Naive thymus-derived CD4-positive, alpha-beta T cell (primary cell): ENCODE measurements at regions not wholly inside any gene's neighbourhood (a gene's known extent, or its start where the extent isn't known, plus 50 kb on each side); places are given as distances from the start of the nearest gene placed in this dataset.
"Not testable (repeated sequence)": the region's sequence is repeated elsewhere in the genome, so short reads cannot be mapped to it uniquely, and the experiment has no call there.

ENCODE experiments used
- ATAC-seq: fragments of 150-1000 bp; cut with Tn5 transposase; 2 replicates; pipeline ENCODE4 v1.10.0; 2021; ENCODE audit warnings: mild to moderate bottlenecking, moderate library complexity
- CTCF ChIA-PET: fragments of 350-600 bp; sonication (Branson Sonifier 250); formaldehyde crosslinking; loops from one replicate; lab custom pipeline; 2021; ENCODE audit warnings: antibody characterized with exemption; lab: Charles Lee
- POLR2A ChIA-PET: fragments of 350-600 bp; sonication (Branson Sonifier 250); formaldehyde crosslinking; loops from one replicate; lab custom pipeline; 2021; ENCODE audit warnings: antibody characterized with exemption, inconsistent platforms; lab: Charles Lee
- DNase-seq, 9 donors: peaks; one replicate each; pipeline versions ENCODE4 v3.0.0 to v3.0.0-alpha.2; 2020 to 2022; ENCODE audit warnings: mixed read lengths in 1 of 9
- H3K27ac ChIP-seq: one replicate; pipeline ENCODE4 v1.7.0; 2013; ENCODE audit warnings: mild to moderate bottlenecking, low read depth, low read length, moderate library complexity
- H3K27me3 ChIP-seq, 2 donors: one replicate each; pipeline ENCODE4 v1.7.0; 2013; ENCODE audit warnings: low read length in 2 of 2, mild to moderate bottlenecking in 2 of 2, moderate library complexity in 2 of 2; ENCODE audit not compliant: control insufficient read depth in 2 of 2, insufficient read depth in 2 of 2
- H3K36me3 ChIP-seq, 3 experiments: 1 replicate in 2 of 3; 2 replicates in 1 of 3; pipeline ENCODE4 v1.7.0; 2013; ENCODE audit warnings: low read length in 3 of 3, mild to moderate bottlenecking in 3 of 3, moderate library complexity in 1 of 3; ENCODE audit not compliant: insufficient read depth in 3 of 3, control insufficient read depth in 2 of 3
- H3K4me1 ChIP-seq, 2 donors: one replicate each; pipeline ENCODE4 v1.7.0; 2013; ENCODE audit warnings: low read length in 2 of 2, mild to moderate bottlenecking in 2 of 2, moderate library complexity in 1 of 2; ENCODE audit not compliant: control insufficient read depth in 2 of 2, insufficient read depth in 2 of 2
- H3K4me3 ChIP-seq: 2 replicates; pipeline ENCODE4 v1.7.0; 2013; ENCODE audit warnings: mild to moderate bottlenecking, low read length
- H3K9me3 ChIP-seq, 3 experiments: 1 replicate in 2 of 3; 2 replicates in 1 of 3; pipeline ENCODE4 v1.7.0; 2013; ENCODE audit warnings: low read length in 3 of 3; ENCODE audit not compliant: control insufficient read depth in 2 of 3
- H3K27ac Mint-ChIP-seq, 9 donors: one replicate each; pipeline ENCODE4 v1.8.0; 2020 to 2022; ENCODE audit warnings: mixed read lengths in 9 of 9, mild to moderate bottlenecking in 8 of 9, moderate library complexity in 5 of 9, inconsistent platforms in 2 of 9
- H3K27me3 Mint-ChIP-seq, 5 donors: one replicate each; pipeline ENCODE4 v1.8.0; 2021 to 2022; ENCODE audit warnings: mixed read lengths in 5 of 5, mild to moderate bottlenecking in 1 of 5
- H3K36me3 Mint-ChIP-seq, 5 donors: one replicate each; pipeline ENCODE4 v1.8.0; 2020 to 2022; ENCODE audit warnings: mixed read lengths in 5 of 5, mild to moderate bottlenecking in 3 of 5, inconsistent platforms in 1 of 5
- H3K4me1 Mint-ChIP-seq, 7 donors: one replicate each; pipeline ENCODE4 v1.8.0; 2020 to 2022; ENCODE audit warnings: mixed read lengths in 7 of 7, mild to moderate bottlenecking in 3 of 7, inconsistent platforms in 1 of 7
- H3K4me3 Mint-ChIP-seq, 10 donors: one replicate each; pipeline ENCODE4 v1.8.0; 2020 to 2022; ENCODE audit warnings: mild to moderate bottlenecking in 10 of 10, mixed read lengths in 10 of 10, moderate library complexity in 6 of 10, inconsistent platforms in 2 of 10
- H3K9me3 Mint-ChIP-seq, 11 donors: one replicate each; pipeline ENCODE4 v1.8.0; 2020 to 2022; ENCODE audit warnings: mixed read lengths in 11 of 11, mild to moderate bottlenecking in 4 of 11, inconsistent platforms in 1 of 11, moderate library complexity in 1 of 11
- intact Hi-C, 2 donors: fragments of 100-400 bp; cut with micrococcal nuclease; formaldehyde crosslinking; loops; one replicate each; pipeline ENCODE4 v1.15.1; 2023

GRCh38 chr1:219324629-219325367 lies 151.1 kb downstream of the LYPLAL1 start:
- Mint-ChIP-seq H3K27me3 (no peaks in the 10 kb centered on the region), H3K4me3 (no peak overlapping the region), H3K9me3 (peaks cover 0 to 25% (median 5%) of the 10 kb centered on the region in 11 donors), H3K4me1 (peaks cover 0 to 5% (median 0%) of the 10 kb centered on the region in 7 donors), H3K27ac (no peak overlapping the region), H3K36me3 (peaks cover 0 to 14% (median 0%) of the 10 kb centered on the region in 5 donors)
- H3K4me1 ChIP-seq: no peaks in the 10 kb centered on the region
- DNase-seq (no peak), ATAC-seq (no peak)
- no peaks in the 10 kb centered on the region for H3K27me3 ChIP-seq
- no peak overlapping the region for H3K27ac ChIP-seq
- no peak overlapping the region for H3K4me3 ChIP-seq
- H3K9me3 ChIP-seq: no peaks in the 10 kb centered on the region
- ChIA-PET CTCF (no interaction called here), POLR2A (no interaction called here)
- no peaks in the 10 kb centered on the region for H3K36me3 ChIP-seq
- intact Hi-C loops: no loop called here

DNA sequence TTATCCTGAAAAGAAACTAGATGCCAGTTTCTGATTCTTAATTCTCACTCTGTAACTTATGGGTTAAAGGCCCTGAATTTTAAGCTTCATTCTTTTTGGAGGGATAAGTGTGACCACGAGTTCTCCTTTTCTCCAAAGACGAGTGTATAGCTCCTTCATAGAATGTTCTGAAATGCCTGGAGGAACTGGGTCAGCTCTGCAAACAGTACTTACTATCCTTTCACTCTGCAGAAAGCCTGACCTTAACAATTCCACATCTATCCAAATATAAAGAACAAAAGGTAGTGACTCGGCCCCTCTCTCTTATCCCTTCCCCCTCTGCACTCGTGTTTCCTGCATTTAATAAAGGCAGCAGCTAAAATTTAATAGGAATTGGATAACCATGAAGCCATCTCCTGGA lies 150.5 kb downstream of the LYPLAL1 start:
- POLR2A ChIA-PET: no interaction called here
- intact Hi-C loops: no loop called here

GRCh38 chr1:219323426-219323825 lies 149.7 kb downstream of the LYPLAL1 start:
- Mint-ChIP-seq H3K36me3 (peaks cover 0 to 14% (median 4%) of the 10 kb centered on the region in 5 donors), H3K27ac (no peak overlapping the region), H3K27me3 (no peaks in the 10 kb centered on the region), H3K4me3 (no peak overlapping the region), H3K9me3 (peaks cover 0 to 24% (median 7%) of the 10 kb centered on the region in 11 donors), H3K4me1 (peaks cover 0 to 5% (median 0%) of the 10 kb centered on the region in 7 donors)
- H3K4me3 ChIP-seq: no peak overlapping the region
- no peak for ATAC-seq
- no peaks in the 10 kb centered on the region for H3K4me1 ChIP-seq
- intact Hi-C loops: no loop called here
- no peaks in the 10 kb centered on the region for H3K27me3 ChIP-seq
- POLR2A ChIA-PET: no interaction called here
- CTCF ChIA-PET: no interaction called here
- H3K27ac ChIP-seq: no peak overlapping the region
- no peaks in the 10 kb centered on the region for H3K9me3 ChIP-seq
- no peak for DNase-seq
- H3K36me3 ChIP-seq: no peaks in the 10 kb centered on the region

More for the DNA sequence above, 150.5 kb downstream of the LYPLAL1 start:
- H3K36me3 ChIP-seq: no peaks in the 10 kb centered on the region
- H3K36me3 Mint-ChIP-seq: peaks cover 0 to 14% (median 0%) of the 10 kb centered on the region in 5 donors
- no peak overlapping the region for H3K4me3 ChIP-seq
- ATAC-seq (no peak), DNase-seq (no peak)
- H3K27me3 ChIP-seq: no peaks in the 10 kb centered on the region
- H3K4me1 ChIP-seq: no peaks in the 10 kb centered on the region
- H3K4me3 Mint-ChIP-seq: no peak overlapping the region
- CTCF ChIA-PET: no interaction called here
- H3K9me3 Mint-ChIP-seq: peaks cover 0 to 25% (median 5%) of the 10 kb centered on the region in 11 donors
- no peak overlapping the region for H3K27ac Mint-ChIP-seq
- H3K27ac ChIP-seq: no peak overlapping the region
- H3K4me1 Mint-ChIP-seq: peaks cover 0 to 5% (median 0%) of the 10 kb centered on the region in 7 donors
- no peaks in the 10 kb centered on the region for H3K27me3 Mint-ChIP-seq
- no peaks in the 10 kb centered on the region for H3K9me3 ChIP-seq

DNA sequence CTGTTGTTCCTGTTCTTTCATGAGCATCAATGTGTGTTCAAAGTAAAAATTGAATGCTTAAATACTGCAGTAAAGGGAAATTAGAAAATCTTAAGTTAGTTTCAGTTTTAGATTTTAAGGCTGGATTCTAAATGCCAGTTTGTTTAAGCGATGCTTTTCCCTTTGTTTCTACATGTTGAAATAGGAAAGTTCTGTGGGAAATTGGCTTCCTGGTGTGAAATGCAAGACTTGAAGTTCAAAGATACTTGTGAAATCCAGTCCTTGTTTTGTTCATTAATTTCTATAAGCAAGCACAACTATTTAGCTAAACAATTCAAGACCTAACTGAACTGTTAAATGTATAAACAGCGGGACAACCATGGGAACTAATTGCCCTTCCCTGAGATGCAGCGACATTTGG lies 149.1 kb downstream of the LYPLAL1 start:
- CTCF ChIA-PET: no interaction called here
- H3K36me3 ChIP-seq: no peaks in the 10 kb centered on the region

GRCh38 chr1:219320563-219320962 lies 146.9 kb downstream of the LYPLAL1 start:
- ATAC-seq: not testable (repeated sequence)

More for the DNA sequence above, 149.1 kb downstream of the LYPLAL1 start:
- Histone ChIP-seq H3K27ac (no peak overlapping the region), H3K27me3 (no peaks in the 10 kb centered on the region), H3K4me1 (no peaks in the 10 kb centered on the region), H3K9me3 (no peaks in the 10 kb centered on the region), H3K4me3 (no peak overlapping the region)
- H3K36me3 Mint-ChIP-seq: peaks cover 0 to 11% (median 4%) of the 10 kb centered on the region in 5 donors
- no peaks in the 10 kb centered on the region for H3K27me3 Mint-ChIP-seq
- no peak overlapping the region for H3K27ac Mint-ChIP-seq
- peaks cover 0 to 20% (median 6%) of the 10 kb centered on the region in 11 donors for H3K9me3 Mint-ChIP-seq
- intact Hi-C loops: no loop called here
- POLR2A ChIA-PET: no interaction called here
- H3K4me3 Mint-ChIP-seq: no peak overlapping the region
- ATAC-seq: no peak
- no peak for DNase-seq
- H3K4me1 Mint-ChIP-seq: peaks cover 0 to 5% (median 0%) of the 10 kb centered on the region in 7 donors

DNA sequence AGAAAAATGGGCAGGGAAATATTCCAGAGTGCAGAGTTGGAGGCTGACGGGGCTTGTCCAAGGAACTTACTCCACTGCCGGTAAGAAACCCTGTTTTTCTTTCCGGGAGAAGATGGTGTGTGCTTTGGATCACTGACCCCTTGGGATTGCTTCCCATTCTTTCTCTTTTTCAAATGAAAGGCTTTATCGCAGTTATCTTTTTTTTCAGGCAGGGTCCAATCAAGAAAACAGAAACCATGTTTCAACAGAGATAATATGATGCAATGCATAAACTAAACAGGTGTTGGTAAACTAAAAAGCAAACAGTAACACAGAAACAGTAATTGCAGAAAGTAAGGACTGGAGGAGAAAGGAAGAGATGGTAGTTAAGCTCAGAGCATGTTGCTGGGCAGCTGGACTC lies 145.1 kb downstream of the LYPLAL1 start:
- no peaks in the 10 kb centered on the region for H3K27me3 ChIP-seq
- no peak overlapping the region for H3K4me3 ChIP-seq
- Mint-ChIP-seq H3K36me3 (peaks cover 0 to 9% (median 4%) of the 10 kb centered on the region in 5 donors), H3K27ac (no peak overlapping the region), H3K27me3 (no peaks in the 10 kb centered on the region), H3K4me3 (no peak overlapping the region), H3K4me1 (no peaks in the 10 kb centered on the region), H3K9me3 (peaks cover 3 to 30% (median 16%) of the 10 kb centered on the region in 11 donors)
- no peaks in the 10 kb centered on the region for H3K4me1 ChIP-seq
- intact Hi-C loops: no loop called here
- ATAC-seq: no peak
- POLR2A ChIA-PET: no interaction called here
- CTCF ChIA-PET: no interaction called here
- DNase-seq: no peak
- H3K27ac ChIP-seq: no peak overlapping the region
- no peaks in the 10 kb centered on the region for H3K9me3 ChIP-seq
- H3K36me3 ChIP-seq: no peaks in the 10 kb centered on the region

More at GRCh38 chr1:219320563-219320962, 146.9 kb downstream of the LYPLAL1 start:
- H3K27me3 Mint-ChIP-seq, DNase-seq, intact Hi-C loops, POLR2A ChIA-PET, H3K27ac Mint-ChIP-seq, H3K4me1 ChIP-seq, H3K4me1 Mint-ChIP-seq, H3K9me3 ChIP-seq, H3K4me3 ChIP-seq, H3K36me3 Mint-ChIP-seq, H3K4me3 Mint-ChIP-seq, H3K27me3 ChIP-seq, CTCF ChIA-PET, H3K27ac ChIP-seq, H3K36me3 ChIP-seq: not testable (repeated sequence)
- peaks cover 3 to 21% (median 15%) of the 10 kb centered on the region in 11 donors for H3K9me3 Mint-ChIP-seq
